Left colon (tissue), 2 donors: ENCODE measurements at regions not wholly inside any gene's neighbourhood (a gene's known extent, or its start where the extent isn't known, plus 50 kb on each side); places are given as distances from the start of the nearest gene placed in this dataset.
"Not testable (repeated sequence)": the region's sequence is repeated elsewhere in the genome, so short reads cannot be mapped to it uniquely, and the experiment has no call there.

Experiments used
- ATAC-seq: fragments of 200-7000 bp; cut with Tn5 transposase; one replicate; pipeline ENCODE4 v1.9.1; 2020; ENCODE audit warnings: mild to moderate bottlenecking, moderate library complexity
- DNase-seq, 2 donors: peaks; one replicate each; pipeline ENCODE4 v3.0.0-alpha.2; 2020
- intact Hi-C, 2 donors: fragments of 100-400 bp; cut with DNase I in 1 of 2; cut with micrococcal nuclease in 1 of 2; formaldehyde crosslinking; loops; one replicate each; pipeline versions ENCODE4 v1.11.2 to v1.14.0; 2022; cut with DNase I, micrococcal nuclease
- donor health status: DM: no; HTN: no; CAD: no.
- donor health status: DM: yes; HTN: yes; CAD: no.

- no peak for ATAC-seq
- intact Hi-C loops, result no loop called here
- no peak for DNase-seq
Measured at GRCh38 chr11:12058425-12059115, 50.1 kb upstream of the DKK3 start.

- intact Hi-C loops, ATAC-seq: not testable (repeated sequence)
Measured at GRCh38 chr11:12059144-12059543, 50.7 kb upstream of the DKK3 start.

GRCh38 chr11:12060385-12060985 is 49.9 kb upstream of the MICAL2 start:
- intact Hi-C loops, result no loop called here
- DNase-seq, result no peak
- peak; percentile 13 for ATAC-seq

More at GRCh38 chr11:12059144-12059543, 50.7 kb upstream of the DKK3 start:
- not testable (repeated sequence) for DNase-seq
